ENCODE measurements at regions not wholly inside any gene's neighbourhood (a gene's known extent, or its start where the extent isn't known, plus 50 kb on each side); places are given as distances from the start of the nearest gene placed in this dataset.

GRCh38 chr18:41864216-41864615, 90.8 kb upstream of the PIK3C3 start:
- Histone ChIP-seq H3K27ac (ENCODE audit: low read length) (no peak overlapping the region), H4K20me1 (ENCODE audit: low read length) (no peaks in the 10 kb centered on the region), H3K4me2 (ENCODE audit: low read length) (no peak overlapping the region), H3K36me3 (ENCODE audit: low read depth, low read length) (no peaks in the 10 kb centered on the region), H3K9ac (ENCODE audit: low read length) (no peak overlapping the region), H3K4me3 (ENCODE audit: low read length) (no peak overlapping the region), H2AFZ (ENCODE audit: low read length) (no peak overlapping the region), H3K4me1 (ENCODE audit: insufficient read depth, low read length) (no peaks in the 10 kb centered on the region), H3K9me3 (ENCODE audit: low read length) (no peaks in the 10 kb centered on the region), H3K79me2 (ENCODE audit: low read length) (no peaks in the 10 kb centered on the region), H3F3A (ENCODE audit: low read length, unreplicated experiment) (no peaks in the 10 kb centered on the region), H3K9me2 (replicated peaks; ENCODE audit: low read length) (no peaks in the 10 kb centered on the region), H3K27me3 (ENCODE audit: low read length) (no peaks in the 10 kb centered on the region)
- no TSS peak for BruUV-seq (replicated peaks)
- intact Hi-C loops (cut with micrococcal nuclease): no loop called here
- TF ChIP-seq EZH2 (IDR thresholded peaks at IDR 0.05; ENCODE audit: low read length, unreplicated experiment): no peak
- TF ChIP-seq CTCF (conservative IDR thresholded peaks at IDR 0.05; ENCODE audit: low read depth, low read length): no peak
- no peak for TF ChIP-seq EZH2phosphoT487 (IDR thresholded peaks at IDR 0.05; ENCODE audit: borderline replicate concordance, low read length)
- no peak for ATAC-seq
- ChIA-PET CTCF (no interaction called here), POLR2A (ENCODE audit: unreplicated experiment) (no interaction called here)
- no peak for DNase-seq

- H4K20me1 ChIP-seq (ENCODE audit: low read length): no peaks in the 10 kb centered on the region
- ChIA-PET CTCF (no interaction called here), POLR2A (ENCODE audit: unreplicated experiment) (no interaction called here)
- TF ChIP-seq CTCF (conservative IDR thresholded peaks at IDR 0.05; ENCODE audit: low read depth, low read length) (no peak), EZH2phosphoT487 (IDR thresholded peaks at IDR 0.05; ENCODE audit: borderline replicate concordance, low read length) (no peak), EZH2 (IDR thresholded peaks at IDR 0.05; ENCODE audit: low read length, unreplicated experiment) (no peak)
- H3K36me3 ChIP-seq (ENCODE audit: low read depth, low read length): no peaks in the 10 kb centered on the region
- H3K4me1 ChIP-seq (ENCODE audit: insufficient read depth, low read length): no peaks in the 10 kb centered on the region
- BruUV-seq (replicated peaks): no TSS peak
- no peak overlapping the region for H3K27ac ChIP-seq (ENCODE audit: low read length)
- H3K9ac ChIP-seq (ENCODE audit: low read length): no peak overlapping the region
- no peaks in the 10 kb centered on the region for H3K9me2 ChIP-seq (replicated peaks; ENCODE audit: low read length)
- intact Hi-C loops (cut with micrococcal nuclease): no loop called here
- H3F3A ChIP-seq (ENCODE audit: low read length, unreplicated experiment): no peaks in the 10 kb centered on the region
- no peak overlapping the region for H3K4me2 ChIP-seq (ENCODE audit: low read length)
- H2AFZ ChIP-seq (ENCODE audit: low read length): no peak overlapping the region
- no peaks in the 10 kb centered on the region for H3K9me3 ChIP-seq (ENCODE audit: low read length)
- no peaks in the 10 kb centered on the region for H3K27me3 ChIP-seq (ENCODE audit: low read length)
- no peaks in the 10 kb centered on the region for H3K79me2 ChIP-seq (ENCODE audit: low read length)
- no peak overlapping the region for H3K4me3 ChIP-seq (ENCODE audit: low read length)
- ATAC-seq: no peak
- DNase-seq: no peak
Measured at GRCh38 chr18:41862921-41863320, 92.1 kb upstream of the PIK3C3 start.

GRCh38 chr18:41860987-41861386, 94.0 kb upstream of the PIK3C3 start:
- no TSS peak for BruUV-seq (replicated peaks)
- Histone ChIP-seq H3K9ac (ENCODE audit: low read length) (no peak overlapping the region), H3K4me3 (ENCODE audit: low read length) (no peak overlapping the region), H3K27ac (ENCODE audit: low read length) (no peak overlapping the region), H3K79me2 (ENCODE audit: low read length) (no peaks in the 10 kb centered on the region), H3K9me3 (ENCODE audit: low read length) (no peaks in the 10 kb centered on the region), H2AFZ (ENCODE audit: low read length) (no peak overlapping the region), H3K9me2 (replicated peaks; ENCODE audit: low read length) (no peaks in the 10 kb centered on the region), H4K20me1 (ENCODE audit: low read length) (no peaks in the 10 kb centered on the region), H3F3A (ENCODE audit: low read length, unreplicated experiment) (no peaks in the 10 kb centered on the region), H3K27me3 (ENCODE audit: low read length) (no peaks in the 10 kb centered on the region), H3K36me3 (ENCODE audit: low read depth, low read length) (no peaks in the 10 kb centered on the region), H3K4me1 (ENCODE audit: insufficient read depth, low read length) (no peaks in the 10 kb centered on the region), H3K4me2 (ENCODE audit: low read length) (no peak overlapping the region)
- intact Hi-C loops (cut with micrococcal nuclease): no loop called here
- TF ChIP-seq EZH2 (IDR thresholded peaks at IDR 0.05; ENCODE audit: low read length, unreplicated experiment) (no peak), EZH2phosphoT487 (IDR thresholded peaks at IDR 0.05; ENCODE audit: borderline replicate concordance, low read length) (no peak), CTCF (conservative IDR thresholded peaks at IDR 0.05; ENCODE audit: low read depth, low read length) (no peak)
- ChIA-PET POLR2A (ENCODE audit: unreplicated experiment) (no interaction called here), CTCF (no interaction called here)
- ATAC-seq (no peak), DNase-seq (no peak)
